ENCODE measurements at regions not wholly inside any gene's neighbourhood (a gene's known extent, or its start where the extent isn't known, plus 50 kb on each side); places are given as distances from the start of the nearest gene placed in this dataset.

- TF ChIP-seq EP300 (IDR thresholded peaks at IDR 0.05; ENCODE audit: borderline replicate concordance in 1 of 2, control insufficient read depth in 1 of 2, low read depth in 2 of 2, low read length in 2 of 2) (no peak), CEBPB (IDR thresholded peaks at IDR 0.05; ENCODE audit: borderline replicate concordance in 1 of 2, low read depth in 2 of 2, low read length in 2 of 2) (no peak), TAF1 (IDR thresholded peaks at IDR 0.05; ENCODE audit: borderline replicate concordance, low read depth, low read length) (no peak)
- TF ChIP-seq, protein P1, sequence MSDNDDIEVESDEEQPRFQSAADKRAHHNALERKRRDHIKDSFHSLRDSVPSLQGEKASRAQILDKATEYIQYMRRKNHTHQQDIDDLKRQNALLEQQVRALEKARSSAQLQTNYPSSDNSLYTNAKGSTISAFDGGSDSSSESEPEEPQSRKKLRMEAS (IDR thresholded peaks at IDR 0.05; ENCODE audit: low read depth, low read length) = no peak
- TF ChIP-seq, protein P2, sequence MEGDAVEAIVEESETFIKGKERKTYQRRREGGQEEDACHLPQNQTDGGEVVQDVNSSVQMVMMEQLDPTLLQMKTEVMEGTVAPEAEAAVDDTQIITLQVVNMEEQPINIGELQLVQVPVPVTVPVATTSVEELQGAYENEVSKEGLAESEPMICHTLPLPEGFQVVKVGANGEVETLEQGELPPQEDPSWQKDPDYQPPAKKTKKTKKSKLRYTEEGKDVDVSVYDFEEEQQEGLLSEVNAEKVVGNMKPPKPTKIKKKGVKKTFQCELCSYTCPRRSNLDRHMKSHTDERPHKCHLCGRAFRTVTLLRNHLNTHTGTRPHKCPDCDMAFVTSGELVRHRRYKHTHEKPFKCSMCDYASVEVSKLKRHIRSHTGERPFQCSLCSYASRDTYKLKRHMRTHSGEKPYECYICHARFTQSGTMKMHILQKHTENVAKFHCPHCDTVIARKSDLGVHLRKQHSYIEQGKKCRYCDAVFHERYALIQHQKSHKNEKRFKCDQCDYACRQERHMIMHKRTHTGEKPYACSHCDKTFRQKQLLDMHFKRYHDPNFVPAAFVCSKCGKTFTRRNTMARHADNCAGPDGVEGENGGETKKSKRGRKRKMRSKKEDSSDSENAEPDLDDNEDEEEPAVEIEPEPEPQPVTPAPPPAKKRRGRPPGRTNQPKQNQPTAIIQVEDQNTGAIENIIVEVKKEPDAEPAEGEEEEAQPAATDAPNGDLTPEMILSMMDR (IDR thresholded peaks at IDR 0.05 in 2 of 3, conservative IDR thresholded peaks at IDR 0.05 in 1 of 3; ENCODE audit: control insufficient read depth in 2 of 3, extremely low read depth in 1 of 3, insufficient read depth in 1 of 3, low read depth in 3 of 3, low read length in 3 of 3) = no peak
- TF ChIP-seq, protein P3, sequence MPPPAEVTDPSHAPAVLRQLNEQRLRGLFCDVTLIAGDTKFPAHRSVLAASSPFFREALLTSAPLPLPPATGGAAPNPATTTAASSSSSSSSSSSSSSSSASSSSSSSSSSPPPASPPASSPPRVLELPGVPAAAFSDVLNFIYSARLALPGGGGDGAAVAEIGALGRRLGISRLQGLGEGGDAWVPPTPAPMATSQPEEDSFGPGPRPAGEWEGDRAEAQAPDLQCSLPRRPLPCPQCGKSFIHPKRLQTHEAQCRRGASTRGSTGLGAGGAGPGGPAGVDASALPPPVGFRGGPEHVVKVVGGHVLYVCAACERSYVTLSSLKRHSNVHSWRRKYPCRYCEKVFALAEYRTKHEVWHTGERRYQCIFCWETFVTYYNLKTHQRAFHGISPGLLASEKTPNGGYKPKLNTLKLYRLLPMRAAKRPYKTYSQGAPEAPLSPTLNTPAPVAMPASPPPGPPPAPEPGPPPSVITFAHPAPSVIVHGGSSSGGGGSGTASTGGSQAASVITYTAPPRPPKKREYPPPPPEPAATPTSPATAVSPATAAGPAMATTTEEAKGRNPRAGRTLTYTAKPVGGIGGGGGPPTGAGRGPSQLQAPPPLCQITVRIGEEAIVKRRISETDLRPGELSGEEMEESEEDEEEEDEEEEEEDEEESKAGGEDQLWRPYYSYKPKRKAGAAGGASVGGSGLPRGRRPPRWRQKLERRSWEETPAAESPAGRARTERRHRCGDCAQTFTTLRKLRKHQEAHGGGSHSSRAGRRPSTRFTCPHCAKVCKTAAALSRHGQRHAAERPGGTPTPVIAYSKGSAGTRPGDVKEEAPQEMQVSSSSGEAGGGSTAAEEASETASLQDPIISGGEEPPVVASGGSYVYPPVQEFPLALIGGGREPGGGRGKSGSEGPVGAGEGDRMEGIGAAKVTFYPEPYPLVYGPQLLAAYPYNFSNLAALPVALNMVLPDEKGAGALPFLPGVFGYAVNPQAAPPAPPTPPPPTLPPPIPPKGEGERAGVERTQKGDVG (CRISPR knock-in tag; IDR thresholded peaks at IDR 0.05) = no peak
Measured at GRCh38 chr9:3597792-3598191, 72.0 kb upstream of the RFX3 start.
